GM19328 (cell line): ENCODE measurements at regions not wholly inside any gene's neighbourhood (a gene's known extent, or its start where the extent isn't known, plus 50 kb on each side); places are given as distances from the start of the nearest gene placed in this dataset.
"Not testable (repeated sequence)": the region's sequence is repeated elsewhere in the genome, so short reads cannot be mapped to it uniquely, and the experiment has no call there.

Experiments used
- ATAC-seq: cut with Tn5 transposase; IDR thresholded peaks from one replicate; pipeline ENCODE4 v1.9.1; 2021; ENCODE audit warnings: mild to moderate bottlenecking, moderate library complexity; ENCODE audit not compliant: unreplicated experiment

GRCh38 chr2:242043538-242044312, 174.2 kb downstream of the RTP5 start:
- ATAC-seq: no peak

GRCh38 chr2:242044313-242044590, 174.7 kb downstream of the RTP5 start:
- ATAC-seq: no peak

GRCh38 chr2:242045596-242046144, 176.1 kb downstream of the RTP5 start:
- not testable (repeated sequence) for ATAC-seq

- no peak for ATAC-seq
Observed at GRCh38 chr2:242046206-242046826, 176.8 kb downstream of the RTP5 start.

- ATAC-seq: no peak
Observed at GRCh38 chr2:242047963-242048362, 178.4 kb downstream of the RTP5 start.

GRCh38 chr2:242048479-242048878, 178.9 kb downstream of the RTP5 start:
- ATAC-seq: no peak

- ATAC-seq: not testable (repeated sequence)
Observed at GRCh38 chr2:242049492-242049891, 180.0 kb downstream of the RTP5 start.

GRCh38 chr2:242051463-242051862, 181.9 kb downstream of the RTP5 start:
- no peak for ATAC-seq

GRCh38 chr2:242052421-242052820, 182.9 kb downstream of the RTP5 start:
- ATAC-seq: no peak

GRCh38 chr2:242053921-242054320, 184.4 kb downstream of the RTP5 start:
- no peak for ATAC-seq

GRCh38 chr2:242054406-242054805, 184.9 kb downstream of the RTP5 start:
- no peak for ATAC-seq

GRCh38 chr2:242054881-242055801, 185.6 kb downstream of the RTP5 start:
- no peak for ATAC-seq

GRCh38 chr2:242056026-242056425, 186.5 kb downstream of the RTP5 start:
- ATAC-seq: no peak

GRCh38 chr2:242056785-242057184, 187.3 kb downstream of the RTP5 start:
- no peak for ATAC-seq

GRCh38 chr2:242057379-242058040, 188.0 kb downstream of the RTP5 start:
- ATAC-seq: no peak

GRCh38 chr2:242058116-242058680, 188.7 kb downstream of the RTP5 start:
- ATAC-seq: no peak

- ATAC-seq: no peak
Observed at GRCh38 chr2:242059566-242059965, 190.0 kb downstream of the RTP5 start.

GRCh38 chr2:242060212-242060835, 190.8 kb downstream of the RTP5 start:
- ATAC-seq: no peak

- not testable (repeated sequence) for ATAC-seq
Observed at GRCh38 chr2:242061930-242062329, 192.4 kb downstream of the RTP5 start.

GRCh38 chr2:242063436-242063835, 193.9 kb downstream of the RTP5 start:
- ATAC-seq: no peak
